Stimulated activated naive CD8-positive, alpha-beta T cell treated with anti-CD3 and anti-CD28 coated beads, Interleukin-15, Interleukin-2, amounts not matched to agents 100 U/mL and 50 U/mL, for 24 hours (primary cell): ENCODE measurements at regions not wholly inside any gene's neighbourhood (a gene's known extent, or its start where the extent isn't known, plus 50 kb on each side); places are given as distances from the start of the nearest gene placed in this dataset.

Experiments used
- ATAC-seq: fragments of 150-1000 bp; cut with Tn5 transposase; one replicate; pipeline ENCODE4 v1.10.0; 2021
- DNase-seq: peaks from one replicate; pipeline ENCODE4 v3.0.0; 2021

DNA sequence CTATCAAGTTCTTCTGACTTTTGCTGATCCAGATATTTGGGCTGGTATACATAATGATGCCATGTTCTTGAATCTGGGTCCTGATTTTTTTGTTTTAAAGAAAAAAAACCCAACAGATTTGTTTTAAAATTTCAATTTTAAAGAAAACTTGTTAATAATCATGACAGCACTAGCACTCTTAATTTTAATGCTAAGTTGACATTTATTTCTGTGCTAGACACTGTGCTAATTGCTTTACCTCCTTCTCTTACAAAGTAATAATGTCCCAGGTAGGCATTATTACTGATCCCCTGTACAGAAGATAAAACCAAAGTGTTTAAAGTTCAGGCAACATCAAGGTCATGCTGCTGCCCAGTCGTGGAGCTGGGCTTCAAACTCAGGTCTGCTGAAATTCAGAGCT is 101.9 kb downstream of the ZNF608 start:
- ATAC-seq (no peak), DNase-seq (no peak)

DNA sequence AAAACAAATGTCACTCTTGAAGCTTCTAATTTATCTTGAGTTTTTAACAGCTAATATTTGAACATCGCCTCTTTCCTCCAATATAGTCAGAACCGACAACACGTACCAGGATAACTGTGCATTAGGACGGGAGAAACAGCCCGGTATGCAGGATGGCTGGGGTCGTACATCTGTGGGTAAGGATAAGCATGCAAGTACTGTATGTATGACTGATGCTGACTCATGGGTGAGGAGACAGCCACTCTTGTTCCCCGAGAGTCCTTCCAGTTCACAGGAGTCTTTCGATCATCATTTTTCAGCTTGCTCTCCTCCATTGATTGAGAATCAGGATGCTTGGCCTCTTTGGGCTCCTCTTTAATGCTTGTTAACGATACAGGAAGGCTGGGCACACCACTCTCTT is 102.3 kb downstream of the ZNF608 start:
- DNase-seq (no peak), ATAC-seq (no peak)

DNA sequence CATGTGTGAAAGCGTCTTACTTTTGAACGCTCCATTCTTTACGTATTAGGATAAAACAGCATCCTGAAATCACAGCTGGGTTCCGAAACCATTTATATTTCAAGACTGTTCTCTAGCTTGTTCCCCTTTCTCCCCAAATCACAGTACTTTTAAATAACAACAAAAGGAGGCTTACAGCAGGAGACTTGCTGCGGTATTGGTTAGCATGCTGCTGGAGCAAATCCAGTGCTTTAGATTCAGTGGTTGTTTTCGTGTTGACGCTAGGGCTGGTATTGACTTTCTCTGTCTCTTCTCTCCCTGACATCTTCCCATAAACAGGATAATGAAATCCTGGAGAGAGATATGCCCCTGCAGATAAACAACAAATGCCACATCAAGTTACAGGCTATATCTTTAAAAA is 103.1 kb downstream of the ZNF608 start:
- no peak for ATAC-seq

DNA sequence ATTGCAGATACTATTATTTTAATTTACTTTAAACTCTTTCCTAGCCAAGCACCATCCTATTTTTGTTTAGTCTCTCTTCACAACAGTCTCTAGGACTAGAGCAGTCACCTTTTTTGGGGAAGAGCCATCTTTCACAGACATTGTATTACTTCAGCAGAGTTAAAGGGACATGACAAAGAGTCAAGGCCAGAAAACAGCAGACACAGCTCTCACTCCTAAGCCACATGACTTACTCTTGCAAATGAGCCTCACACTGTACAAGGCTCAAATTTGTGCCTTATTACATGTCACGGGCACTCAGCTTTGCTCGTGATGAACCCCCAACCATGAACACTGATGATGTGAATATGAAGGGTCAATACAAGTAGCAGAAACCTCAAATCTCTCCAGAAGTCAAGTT is 104.3 kb downstream of the ZNF608 start:
- no peak for ATAC-seq
- DNase-seq, result no peak

More for the DNA sequence above, 103.1 kb downstream of the ZNF608 start:
- DNase-seq, result no peak

DNA sequence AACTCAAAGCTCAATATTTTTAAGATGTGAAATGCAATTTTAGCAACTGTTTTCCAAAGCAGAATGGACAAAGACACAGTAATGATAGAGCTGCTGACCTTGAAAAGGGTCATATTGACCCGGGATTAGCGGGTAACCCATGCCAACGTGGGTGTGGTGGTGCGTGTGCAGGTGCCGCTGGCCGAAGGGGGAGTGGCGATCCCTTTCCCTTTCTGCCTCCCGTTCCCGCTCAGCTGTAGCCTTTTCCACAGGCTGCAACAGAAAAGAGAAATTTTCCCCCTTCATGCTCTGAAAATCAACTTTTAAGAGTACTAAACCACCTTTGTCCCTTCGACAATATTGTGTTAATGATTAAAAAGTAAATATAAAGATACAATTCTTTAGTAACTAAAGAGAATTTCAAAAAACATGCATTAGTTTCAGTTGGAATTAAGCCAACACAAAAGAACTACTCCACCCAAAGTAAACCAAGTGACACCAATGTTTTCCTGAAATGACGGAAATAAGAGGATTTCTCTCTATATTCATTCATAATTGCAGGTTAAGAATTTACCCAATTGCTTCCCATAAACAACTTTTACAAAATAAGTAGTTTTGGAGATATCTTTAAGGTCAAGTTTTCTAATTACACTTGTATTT is 105.2 kb downstream of the ZNF608 start:
- no peak for ATAC-seq
- DNase-seq, result no peak

DNA sequence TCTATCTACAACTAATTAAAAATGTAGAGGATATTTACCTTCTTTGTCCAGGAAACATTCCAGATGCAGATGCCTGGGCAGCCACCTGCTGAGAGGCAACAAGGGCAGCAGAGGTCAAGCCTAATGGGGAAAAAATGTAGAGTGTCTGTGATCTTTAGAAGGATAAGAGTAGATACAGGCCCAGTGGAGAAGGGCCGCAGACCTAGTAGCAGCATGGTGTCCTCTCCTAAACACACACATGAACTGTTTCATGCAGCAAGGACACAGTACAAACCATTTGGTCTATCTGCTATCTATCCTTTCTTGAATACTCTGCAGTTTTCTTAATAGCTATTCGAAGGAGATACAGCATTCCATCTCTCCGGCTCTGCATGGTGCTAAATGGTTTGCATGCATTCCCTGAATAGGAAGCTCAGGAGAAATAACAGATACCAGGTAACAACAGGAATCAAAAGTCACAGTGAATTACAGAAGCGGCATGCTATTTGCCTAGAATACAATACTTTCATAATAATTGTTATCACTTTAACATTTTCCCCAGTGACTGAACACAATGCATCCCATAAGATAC is 107.3 kb downstream of the ZNF608 start:
- DNase-seq (no peak), ATAC-seq (no peak)

DNA sequence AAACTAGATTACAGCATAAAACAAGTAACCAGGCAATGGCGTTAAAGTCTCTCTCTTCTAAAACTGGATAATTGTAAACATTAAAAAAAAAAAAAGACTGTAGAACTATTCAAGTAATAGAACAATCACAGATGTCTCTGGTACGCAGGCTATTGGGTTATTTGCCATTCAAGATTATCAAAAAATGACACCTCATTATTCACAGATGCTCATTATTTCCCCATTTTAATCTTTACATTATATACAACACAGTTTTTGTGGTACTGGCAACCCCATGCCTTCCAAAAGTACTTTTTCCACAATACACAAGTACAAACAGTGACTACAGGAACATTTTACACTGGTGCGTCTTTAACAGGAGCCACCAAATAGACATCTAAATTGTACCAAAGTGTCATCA is 109.4 kb downstream of the ZNF608 start:
- no peak for DNase-seq
- ATAC-seq, result no peak

DNA sequence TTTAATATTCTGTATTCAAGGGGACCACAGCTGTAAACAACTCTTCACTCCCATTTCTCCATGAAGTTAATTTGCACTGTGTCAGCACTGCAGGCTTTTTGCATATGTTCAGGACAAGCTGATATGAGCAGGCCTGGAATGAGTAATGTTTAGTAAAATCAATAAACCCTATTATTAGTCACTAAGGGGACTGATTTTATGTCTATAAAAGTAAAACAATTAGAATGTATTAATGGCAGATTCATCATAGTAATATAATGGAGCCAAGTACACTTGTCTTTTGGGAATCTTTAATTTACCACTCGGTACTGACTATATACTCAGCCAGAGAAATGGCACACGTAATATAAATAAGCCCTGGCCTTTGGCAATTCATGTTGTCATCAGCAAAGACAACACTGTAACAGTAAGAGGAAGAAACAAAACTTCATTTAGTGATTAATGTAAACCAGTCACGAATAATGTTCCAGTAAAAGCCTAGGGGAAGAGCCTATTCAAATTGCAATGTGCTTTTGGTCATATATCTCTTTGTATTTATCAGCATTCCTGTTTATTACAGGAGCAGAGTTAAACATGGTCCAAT is 111.6 kb downstream of the ZNF608 start:
- DNase-seq (no peak), ATAC-seq (no peak)

DNA sequence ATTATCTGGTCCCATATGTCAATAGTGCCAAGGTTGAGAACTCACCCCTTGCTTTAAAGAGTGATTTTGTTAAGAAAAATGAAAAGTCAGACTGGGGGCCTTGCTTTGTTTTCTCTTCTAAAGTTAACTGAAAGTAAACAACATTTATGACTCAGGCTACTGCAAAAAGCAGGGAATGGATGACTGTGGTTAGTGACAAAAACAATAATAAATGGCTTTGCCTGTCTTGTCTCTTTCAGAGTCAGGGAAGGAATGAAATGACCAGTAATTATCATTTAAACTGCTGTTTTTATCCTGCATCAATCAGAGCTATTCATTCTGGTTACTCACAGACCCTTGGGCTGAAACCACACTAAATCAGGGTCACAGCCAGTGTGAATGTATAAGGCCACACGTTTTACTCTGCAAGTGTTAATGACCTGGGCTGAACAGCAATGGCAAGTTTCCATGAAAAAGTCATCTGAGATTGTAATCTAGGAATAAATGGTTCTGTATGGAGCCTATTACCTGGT is 112.2 kb downstream of the ZNF608 start:
- no peak for DNase-seq
- no peak for ATAC-seq

DNA sequence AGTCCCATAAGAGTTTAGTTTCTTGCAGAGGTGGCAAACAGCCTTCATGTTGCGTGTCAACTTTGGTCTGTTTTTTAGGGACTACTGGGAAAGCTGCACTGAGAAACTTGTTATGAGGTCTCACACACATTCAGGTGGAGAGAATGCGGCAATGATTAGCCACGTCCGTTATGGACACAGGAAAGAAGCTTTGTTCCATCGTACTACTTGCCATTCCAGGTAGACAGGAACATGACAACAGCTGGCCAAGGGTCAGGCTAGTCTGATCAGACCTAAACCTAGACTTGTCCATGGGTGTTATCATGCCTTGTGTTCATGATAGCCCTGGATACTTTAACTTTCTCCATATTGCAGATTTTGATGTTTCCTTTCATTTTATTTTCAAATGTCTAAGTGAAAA is 113.2 kb downstream of the ZNF608 start:
- ATAC-seq (no peak), DNase-seq (no peak)

DNA sequence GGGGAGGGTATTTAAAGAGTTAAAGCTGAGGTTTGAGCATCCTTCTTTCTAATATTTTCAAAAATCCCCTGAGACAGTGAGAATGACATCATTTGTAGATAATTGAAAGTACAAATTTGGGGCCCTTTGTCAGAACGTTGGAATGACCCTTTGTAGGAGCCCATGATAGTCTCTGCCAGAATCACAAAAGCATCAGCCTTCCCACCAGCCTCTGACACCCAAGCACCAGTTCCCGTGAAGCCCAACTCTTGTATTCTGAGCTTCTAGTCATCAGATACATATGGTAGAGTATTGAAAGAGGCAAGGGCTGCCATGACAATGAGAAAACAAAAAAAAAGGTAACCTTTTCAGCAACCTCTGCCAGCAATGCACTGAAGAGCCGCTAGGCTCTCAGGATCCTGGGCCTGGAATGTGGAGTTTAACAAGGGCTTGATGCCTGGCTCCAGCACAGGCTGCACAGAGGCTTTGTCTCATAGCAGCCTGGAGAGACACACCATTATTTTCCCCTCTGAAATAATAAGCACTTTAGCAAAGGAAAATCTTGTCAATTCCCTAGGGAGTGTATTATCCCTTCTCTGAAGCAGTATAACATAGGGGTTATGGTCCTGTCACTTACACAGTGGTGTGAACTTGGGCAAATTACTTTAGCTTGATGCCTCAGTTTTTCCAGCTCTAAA is 114.4 kb downstream of the ZNF608 start:
- DNase-seq (no peak), ATAC-seq (no peak)

DNA sequence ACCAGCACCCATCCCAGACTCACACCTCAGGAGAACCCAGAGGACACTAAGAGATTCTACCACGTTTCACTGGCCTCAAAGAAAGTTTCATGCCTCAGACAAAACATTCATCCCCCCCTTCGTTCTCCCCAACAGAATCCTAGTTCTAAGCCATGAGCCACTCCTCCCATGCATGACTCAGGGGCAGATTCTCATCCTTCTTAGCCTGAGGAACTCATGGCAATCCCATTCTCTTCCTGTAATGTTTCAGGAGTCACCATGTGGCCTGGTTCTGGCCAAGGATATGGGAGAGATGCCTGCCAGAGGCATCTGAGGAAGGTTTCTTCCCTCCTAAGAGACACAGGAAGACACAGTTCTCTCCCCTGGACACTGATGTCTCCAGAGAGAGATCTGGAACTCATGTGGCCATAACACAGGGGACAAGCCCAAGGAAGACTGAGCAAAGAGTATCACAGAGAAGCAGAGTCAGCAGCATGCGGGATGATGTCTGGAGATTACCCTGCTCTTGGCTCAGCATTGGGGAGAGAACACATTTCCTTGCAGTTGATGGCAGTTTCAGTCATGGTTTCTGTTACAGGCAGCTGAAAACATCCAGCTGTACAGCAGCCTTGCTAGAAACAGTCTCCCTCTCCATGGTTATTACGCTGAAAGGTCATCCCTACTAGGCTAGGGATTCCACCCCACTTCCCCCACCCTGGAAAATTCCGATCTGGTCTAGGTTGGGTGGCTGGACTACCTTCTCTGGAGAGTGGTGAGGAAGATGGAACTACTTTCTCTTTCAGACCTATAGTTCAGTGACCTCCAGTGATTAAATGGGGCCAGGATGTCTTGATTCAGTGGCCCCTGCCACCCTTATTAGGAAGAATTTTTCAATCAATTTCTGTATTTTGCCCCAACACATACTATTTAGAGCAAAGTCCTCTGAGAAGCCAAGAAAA is 115.4 kb downstream of the ZNF608 start:
- ATAC-seq (no peak), DNase-seq (no peak)

DNA sequence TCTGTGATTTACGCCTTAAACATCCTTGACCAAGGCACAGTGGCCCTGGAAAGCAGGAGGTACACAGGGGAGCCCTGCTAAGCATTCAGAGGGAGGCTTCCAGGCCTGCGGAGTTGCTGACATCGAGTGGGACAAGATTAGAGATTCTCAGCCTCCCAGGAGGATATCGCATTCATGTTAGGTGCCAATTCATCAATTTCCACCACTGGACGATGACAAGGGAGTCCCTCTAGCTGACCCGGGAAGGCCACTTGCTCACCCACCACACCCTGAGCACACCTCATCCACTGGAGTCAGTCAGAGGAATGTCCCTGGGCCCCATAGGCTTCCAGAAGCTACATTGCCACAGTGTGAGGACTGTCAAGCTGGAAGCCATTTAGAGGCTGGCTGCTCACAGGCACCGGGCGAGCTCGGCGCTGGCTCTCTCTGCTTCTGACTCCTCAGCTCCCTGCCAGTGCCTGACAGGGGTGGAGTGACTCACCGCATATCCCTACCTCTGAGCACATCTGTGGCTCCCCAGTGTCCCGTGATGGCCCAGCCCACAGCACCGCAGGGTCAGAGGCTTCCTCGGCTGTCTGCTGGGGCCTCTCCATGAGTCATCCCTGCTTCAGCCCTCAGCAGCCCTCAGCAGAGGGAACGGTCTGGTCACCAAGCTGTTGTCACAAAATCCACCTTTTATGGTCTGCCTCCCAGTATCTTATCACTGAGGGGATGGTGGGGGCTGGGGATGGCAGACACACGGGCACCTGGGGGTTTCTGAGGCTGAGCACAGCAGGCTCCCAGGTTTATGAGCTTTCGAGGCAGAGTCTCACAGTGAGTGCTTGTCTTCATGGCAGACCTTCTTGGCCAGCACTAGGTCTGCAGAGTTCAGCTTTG is 117.5 kb downstream of the ZNF608 start:
- ATAC-seq (peak; percentile 36), DNase-seq (no peak)

DNA sequence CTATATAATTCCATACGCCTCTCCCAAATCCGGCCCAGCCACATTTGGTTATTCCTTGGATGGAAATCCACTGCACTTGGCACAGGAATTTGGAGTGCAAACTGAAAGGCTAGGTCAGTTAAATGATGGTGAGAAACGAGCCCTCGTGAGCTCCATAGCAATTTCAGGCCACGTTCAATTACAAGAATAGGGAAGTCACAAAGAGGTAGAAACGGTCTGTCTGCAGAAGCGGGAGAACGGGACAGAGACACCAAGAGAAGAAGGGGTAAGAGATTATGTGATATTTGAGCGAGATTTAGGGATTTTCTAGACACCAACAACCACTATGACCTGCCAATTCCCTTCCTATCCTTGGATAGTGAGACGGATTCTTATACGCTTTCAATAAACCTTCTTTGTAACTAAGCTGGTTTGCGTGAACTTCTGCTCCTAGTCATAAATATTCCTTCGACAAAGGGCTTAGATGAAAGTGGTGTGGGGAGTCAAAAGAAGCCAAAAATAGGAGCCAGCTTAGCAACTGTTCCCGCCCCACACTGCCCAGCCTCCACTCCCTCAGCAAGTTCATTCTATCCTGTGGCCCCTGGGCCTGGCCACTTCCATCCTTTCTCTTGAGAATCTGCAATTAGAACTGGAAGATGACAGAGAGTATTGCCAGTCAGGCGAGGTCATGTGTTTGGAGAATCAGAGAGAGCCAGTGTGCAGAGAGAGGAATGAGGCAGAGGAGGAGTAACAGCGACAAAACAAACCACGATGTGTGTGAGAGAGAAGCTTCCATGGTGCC is 118.4 kb downstream of the ZNF608 start:
- ATAC-seq (no peak), DNase-seq (no peak)

DNA sequence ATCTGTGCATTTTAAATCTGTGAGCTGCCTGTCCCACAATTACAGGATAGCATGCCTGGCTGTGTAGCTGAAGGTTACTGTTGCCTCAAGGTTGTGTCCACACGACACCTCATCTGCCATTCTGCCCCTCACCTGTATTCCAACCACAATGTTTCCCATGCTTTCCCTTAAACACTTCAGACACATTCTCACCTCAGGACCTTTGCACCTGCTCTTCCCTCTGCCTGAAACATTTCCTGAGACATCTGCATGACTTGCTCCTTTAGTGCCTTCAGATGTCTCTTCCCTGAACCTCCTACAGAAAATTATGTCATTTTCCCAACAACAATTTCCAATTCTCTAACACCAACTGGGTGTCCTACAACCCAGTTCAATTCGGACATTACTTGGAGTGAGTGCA is 120.4 kb downstream of the ZNF608 start:
- ATAC-seq, result no peak

DNA sequence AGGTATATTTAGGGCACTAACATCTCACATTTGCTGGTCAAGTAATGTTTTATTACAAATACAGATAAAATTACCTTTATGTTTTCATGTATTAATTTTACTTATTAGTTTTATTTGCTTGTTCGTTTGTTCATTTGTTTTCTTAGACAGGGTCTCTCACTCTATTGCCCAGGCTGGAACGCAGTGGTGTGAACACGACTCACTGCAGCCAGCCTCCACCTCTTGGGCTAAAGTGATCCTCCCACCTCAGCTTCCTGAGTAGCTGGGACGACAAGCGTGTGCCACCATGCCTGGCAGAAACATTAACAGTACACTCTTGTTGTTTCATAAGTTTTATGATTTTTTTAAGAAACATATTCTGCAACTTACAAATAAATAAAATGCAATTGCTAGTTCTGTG is 123.2 kb downstream of the ZNF608 start:
- DNase-seq (no peak), ATAC-seq (no peak)

More for the DNA sequence above, 120.4 kb downstream of the ZNF608 start:
- DNase-seq, result no peak

DNA sequence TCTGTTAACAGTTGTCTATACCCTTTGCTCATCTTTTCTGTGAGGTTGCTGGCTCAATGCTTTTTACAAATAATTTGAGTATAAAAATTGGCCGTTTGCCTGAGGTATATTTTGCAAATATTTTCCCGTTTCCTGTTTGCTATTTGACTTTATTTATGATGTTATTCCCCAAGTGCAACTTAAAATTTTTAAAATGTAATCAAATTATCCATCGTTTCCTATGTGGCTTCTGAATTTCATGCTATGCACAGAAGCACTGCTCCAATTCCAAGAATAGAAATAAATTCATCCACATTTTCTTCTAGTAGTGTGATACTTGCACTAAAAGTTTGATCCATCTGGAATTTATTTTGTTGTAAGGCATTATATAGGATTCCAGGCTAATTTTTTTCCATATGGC is 123.6 kb downstream of the ZNF608 start:
- no peak for DNase-seq
- ATAC-seq, result no peak

DNA sequence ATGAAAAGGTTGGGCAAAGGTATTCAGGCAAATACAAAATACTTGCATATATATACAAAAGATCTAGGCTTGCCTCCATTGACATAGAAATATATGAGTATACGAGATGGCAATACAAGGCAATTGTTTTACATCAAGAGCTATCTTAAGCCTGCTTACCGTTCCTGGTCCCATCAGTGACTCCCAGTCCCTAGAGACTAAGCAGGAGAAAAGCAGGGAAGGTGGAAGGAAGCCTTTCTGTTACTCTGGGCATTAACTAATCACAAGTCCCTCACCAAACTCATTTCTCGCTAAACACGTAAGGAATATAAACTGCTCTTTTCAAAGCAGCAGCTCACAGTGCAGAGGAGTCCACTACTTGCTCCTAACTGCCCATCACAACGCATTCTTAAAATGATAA is 125.2 kb downstream of the ZNF608 start:
- ATAC-seq, result no peak
- DNase-seq, result no peak

DNA sequence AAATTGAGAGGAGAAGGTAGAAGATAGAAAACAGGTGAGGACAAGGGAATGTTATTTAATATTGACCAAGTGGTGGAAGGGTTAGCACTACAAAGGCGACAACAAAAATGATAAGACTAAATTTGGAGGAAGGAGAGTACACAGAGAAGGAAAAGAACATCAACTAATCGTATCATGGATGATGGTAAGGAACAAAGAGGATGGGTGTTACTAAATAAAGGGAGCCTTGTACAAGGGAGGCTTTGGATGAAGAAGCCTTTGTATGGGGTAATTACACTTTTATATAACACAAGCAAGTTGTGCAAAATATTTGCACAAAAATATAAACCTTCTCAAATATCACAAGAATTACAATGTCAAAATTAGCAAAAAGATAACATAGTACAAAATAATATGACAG is 125.7 kb downstream of the ZNF608 start:
- DNase-seq, result no peak
- no peak for ATAC-seq

DNA sequence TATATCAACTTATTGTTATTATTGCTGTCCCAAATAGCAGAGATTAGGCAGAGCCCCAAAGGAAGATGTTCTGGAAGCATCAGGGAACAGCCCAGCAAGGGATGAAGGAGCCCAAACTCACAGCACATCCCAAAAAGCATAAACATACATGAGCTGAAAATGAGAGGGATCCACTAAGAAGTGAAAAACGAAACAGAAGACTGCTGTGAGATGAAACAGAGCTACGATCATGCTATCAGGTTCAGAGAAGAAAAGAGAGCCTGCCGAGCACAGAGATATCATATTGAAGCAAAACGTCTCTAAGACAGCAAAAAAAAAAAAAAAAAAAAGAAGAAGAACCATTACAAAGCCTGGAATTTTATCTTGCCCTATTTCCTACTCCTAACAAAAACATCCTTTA is 127.3 kb downstream of the ZNF608 start:
- DNase-seq, result no peak
- ATAC-seq, result no peak
